Retinal pigment epithelial cell (primary cell): ENCODE measurements at regions not wholly inside any gene's neighbourhood (a gene's known extent, or its start where the extent isn't known, plus 50 kb on each side); places are given as distances from the start of the nearest gene placed in this dataset.

ENCODE experiments used
- DNase-seq: peaks from one replicate; pipeline ENCODE4 v3.0.0-alpha.2; 2010; ENCODE audit warnings: low read depth
- H3K4me3 ChIP-seq: 2 replicates; pipeline ENCODE4 v1.5.1; 2011; ENCODE audit warnings: mild to moderate bottlenecking, low read length, control low read depth, moderate library complexity
- TF ChIP-seq, protein P1 (sequence below): conservative IDR thresholded peaks from 2 replicates; pipeline ENCODE4 v1.5.1; 2011; ENCODE audit warnings: low read depth, low read length, control low read depth, inconsistent platforms

DNA sequence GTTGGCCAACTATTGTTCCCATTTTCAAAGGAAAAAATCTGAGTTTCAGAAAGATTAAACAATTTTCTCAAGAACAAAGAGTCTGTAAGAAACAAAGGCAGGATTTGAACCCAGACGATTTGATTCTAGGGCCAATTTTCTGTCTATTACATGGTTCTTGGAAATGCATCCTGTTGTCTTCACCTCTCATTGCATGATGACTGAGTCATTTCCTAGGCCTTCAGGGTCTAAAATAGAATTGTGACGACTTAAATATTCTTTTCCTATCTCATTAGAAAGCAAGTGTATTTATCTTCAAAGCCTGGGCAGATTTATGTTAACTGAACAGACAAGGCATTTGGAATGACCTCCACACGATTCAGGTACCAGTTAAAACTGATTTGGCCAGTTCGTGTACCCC, 512.9 kb downstream of the NTRK2 start:
- no peak overlapping the region for H3K4me3 ChIP-seq
- TF ChIP-seq, protein P1, sequence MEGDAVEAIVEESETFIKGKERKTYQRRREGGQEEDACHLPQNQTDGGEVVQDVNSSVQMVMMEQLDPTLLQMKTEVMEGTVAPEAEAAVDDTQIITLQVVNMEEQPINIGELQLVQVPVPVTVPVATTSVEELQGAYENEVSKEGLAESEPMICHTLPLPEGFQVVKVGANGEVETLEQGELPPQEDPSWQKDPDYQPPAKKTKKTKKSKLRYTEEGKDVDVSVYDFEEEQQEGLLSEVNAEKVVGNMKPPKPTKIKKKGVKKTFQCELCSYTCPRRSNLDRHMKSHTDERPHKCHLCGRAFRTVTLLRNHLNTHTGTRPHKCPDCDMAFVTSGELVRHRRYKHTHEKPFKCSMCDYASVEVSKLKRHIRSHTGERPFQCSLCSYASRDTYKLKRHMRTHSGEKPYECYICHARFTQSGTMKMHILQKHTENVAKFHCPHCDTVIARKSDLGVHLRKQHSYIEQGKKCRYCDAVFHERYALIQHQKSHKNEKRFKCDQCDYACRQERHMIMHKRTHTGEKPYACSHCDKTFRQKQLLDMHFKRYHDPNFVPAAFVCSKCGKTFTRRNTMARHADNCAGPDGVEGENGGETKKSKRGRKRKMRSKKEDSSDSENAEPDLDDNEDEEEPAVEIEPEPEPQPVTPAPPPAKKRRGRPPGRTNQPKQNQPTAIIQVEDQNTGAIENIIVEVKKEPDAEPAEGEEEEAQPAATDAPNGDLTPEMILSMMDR, result no peak
- DNase-seq, result no peak

DNA sequence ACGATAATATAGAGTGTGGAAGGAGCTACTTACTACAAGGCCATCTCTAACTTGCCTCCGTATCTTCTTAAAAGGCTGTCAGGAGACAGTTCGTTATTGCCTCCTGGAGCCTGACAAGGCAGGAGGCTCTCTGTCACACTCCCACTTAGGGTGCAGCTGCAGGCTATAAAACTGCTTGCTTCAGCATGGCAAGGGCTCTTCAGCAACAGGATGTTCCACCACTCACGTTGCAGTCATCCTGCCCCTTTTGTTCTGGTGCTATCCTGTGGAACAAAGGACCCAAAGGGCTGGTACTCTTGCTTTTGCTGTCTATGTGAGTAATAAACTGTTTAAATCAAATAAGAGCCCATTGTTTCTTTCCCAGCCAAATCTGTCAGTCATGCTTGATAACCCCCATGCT, 508.9 kb downstream of the NTRK2 start:
- TF ChIP-seq, protein P1, result no peak
- DNase-seq, result no peak
- H3K4me3 ChIP-seq, result no peak overlapping the region

DNA sequence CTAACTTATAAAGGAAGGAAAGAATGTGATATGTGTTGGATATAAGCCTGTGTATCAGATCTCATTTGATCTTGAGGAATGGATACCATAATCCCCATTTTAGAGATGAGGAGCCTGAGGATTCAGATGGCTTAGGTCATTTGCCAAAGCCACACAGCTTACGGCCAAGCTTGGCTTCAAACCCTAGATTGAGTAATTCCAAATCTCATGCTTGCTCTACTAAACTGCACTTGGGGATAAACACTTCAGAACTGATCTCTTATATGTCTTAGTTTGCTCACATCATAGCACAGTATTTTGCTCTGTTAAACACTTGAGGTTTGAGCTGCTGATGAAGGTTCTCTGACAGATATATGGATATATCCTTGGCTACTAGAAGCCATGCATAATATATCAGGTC, 504.4 kb downstream of the NTRK2 start:
- TF ChIP-seq, protein P1, result no peak
- H3K4me3 ChIP-seq, result no peak overlapping the region
- no peak for DNase-seq

DNA sequence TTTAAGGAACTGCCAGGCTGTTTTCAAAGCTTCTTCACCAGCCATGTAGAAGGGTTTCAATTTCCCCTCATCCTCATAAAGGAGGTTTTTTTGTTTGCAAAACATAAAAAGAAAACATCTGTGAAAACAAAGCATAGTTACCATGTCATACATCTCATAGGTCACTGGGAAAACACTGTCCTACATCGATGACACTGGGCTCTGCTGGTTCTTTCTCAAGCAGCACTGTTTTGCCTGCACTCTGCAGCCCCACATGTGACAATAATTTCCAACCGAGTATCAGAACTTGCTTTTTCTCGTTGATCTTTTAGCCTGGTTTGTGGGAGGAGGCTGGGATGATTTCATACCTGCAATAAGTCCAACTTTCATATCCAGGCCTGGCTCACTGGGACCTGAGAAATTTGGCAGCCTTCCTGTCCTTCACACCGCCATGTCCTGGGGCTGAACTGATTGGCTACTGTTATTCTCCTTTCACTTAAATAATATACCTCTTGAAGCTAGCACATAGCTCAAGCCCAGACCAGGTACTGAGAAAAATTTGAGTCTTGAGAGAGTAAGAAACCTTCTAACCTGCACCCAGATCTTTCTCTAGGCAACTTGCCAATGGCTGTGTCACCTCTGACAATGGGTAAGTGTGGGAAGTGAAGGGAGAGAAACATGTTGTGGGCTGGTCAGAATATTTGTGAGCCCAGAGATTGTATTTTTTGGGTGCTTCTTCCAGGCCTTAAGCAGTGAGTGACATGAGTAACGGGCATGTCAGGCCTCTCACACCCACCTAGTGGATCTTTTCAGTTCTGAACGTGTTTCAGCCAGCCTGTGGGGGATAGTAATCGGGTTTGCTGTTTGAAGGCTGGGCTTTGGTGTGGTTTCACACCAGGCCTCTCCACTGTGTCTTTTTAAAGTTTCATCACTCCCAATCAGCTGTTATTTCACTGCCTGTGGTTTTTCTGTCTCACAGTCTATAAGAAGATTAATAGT, 502.8 kb downstream of the NTRK2 start:
- TF ChIP-seq, protein P1, result no peak
- DNase-seq, result no peak
- H3K4me3 ChIP-seq, result no peak overlapping the region

DNA sequence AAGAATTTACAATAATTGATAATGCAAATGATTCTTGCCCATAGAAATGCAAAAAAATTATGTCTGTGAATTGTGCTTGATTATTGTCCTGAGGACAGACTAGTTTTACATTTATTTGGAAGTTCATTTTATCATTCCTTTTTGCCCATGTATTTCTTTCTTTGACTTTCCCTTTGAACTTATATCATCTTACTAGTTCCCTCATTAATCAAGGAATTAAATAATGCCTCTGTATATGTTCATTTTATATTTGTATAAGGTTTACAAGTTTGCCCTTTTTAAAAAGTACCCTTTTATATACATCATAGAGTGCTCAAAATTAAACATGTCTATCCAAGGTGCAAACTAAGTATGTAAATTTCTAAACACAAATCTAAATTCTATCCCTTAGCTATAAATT, 501.6 kb downstream of the NTRK2 start:
- H3K4me3 ChIP-seq, result no peak overlapping the region
- TF ChIP-seq, protein P1, result no peak
- no peak for DNase-seq

DNA sequence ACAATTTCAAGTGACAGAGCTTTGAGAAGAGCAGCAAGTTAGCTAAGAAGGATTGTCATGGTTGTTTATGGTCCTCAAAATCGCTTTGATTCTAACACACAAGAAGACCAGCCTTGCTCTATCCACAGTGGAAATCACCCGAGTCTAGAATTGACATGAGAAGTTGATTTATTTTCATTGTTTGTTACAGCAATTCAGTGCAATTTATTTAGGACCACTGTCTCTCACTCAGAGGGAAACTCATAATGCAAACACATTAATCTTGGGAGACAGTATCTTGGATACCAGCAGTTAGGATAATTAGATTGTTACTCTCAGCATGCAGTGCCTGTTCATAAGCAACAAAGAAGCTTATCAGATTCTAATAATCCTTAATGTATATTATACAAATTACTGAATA, 498.9 kb downstream of the NTRK2 start:
- TF ChIP-seq, protein P1, result no peak
- no peak for DNase-seq
- H3K4me3 ChIP-seq, result no peak overlapping the region

DNA sequence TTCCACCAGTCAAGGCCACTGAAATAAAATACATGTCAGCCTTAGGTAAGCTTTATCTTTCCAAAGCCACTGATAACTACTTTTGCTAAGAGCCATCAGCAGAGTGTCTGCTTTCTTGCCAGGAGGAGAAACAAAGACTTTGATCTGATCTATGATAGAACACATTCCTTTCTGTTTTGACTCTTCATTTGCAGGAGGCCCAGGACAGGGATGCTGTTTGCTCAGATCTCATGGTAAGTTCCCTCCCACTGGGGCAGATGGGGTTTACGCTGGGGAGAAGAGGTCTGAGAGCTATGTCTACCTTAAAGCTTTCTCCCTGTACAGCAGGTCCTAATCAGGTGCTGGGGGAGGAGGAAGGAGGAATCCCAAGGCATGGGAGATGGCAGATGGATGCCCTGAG, 497.6 kb downstream of the NTRK2 start:
- DNase-seq, result no peak

More for the DNA sequence above, 497.6 kb downstream of the NTRK2 start:
- no peak overlapping the region for H3K4me3 ChIP-seq
- TF ChIP-seq, protein P1, result no peak
